ENCODE measurements at regions not wholly inside any gene's neighbourhood (a gene's known extent, or its start where the extent isn't known, plus 50 kb on each side); places are given as distances from the start of the nearest gene placed in this dataset.

DNA sequence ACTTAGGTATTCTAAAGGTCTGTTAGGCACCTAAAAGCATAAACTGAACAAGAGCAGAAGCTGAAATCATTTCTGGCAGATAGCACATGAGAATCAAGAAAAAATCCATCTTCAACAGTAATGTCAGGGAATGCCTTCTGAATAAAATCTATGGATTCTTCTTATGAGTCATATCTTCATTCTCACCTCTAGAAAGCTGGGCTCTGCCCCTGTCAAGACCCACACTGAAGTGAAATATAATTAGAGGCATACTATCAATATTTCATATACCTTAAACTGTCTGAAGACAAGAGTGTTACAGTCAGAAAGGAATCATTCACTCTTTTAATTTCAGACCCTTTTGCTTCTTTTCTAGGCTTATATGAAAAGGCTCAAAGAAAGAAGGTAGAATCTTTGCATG is 485.8 kb upstream of the PTCHD4 start:
- TF ChIP-seq, protein P1, sequence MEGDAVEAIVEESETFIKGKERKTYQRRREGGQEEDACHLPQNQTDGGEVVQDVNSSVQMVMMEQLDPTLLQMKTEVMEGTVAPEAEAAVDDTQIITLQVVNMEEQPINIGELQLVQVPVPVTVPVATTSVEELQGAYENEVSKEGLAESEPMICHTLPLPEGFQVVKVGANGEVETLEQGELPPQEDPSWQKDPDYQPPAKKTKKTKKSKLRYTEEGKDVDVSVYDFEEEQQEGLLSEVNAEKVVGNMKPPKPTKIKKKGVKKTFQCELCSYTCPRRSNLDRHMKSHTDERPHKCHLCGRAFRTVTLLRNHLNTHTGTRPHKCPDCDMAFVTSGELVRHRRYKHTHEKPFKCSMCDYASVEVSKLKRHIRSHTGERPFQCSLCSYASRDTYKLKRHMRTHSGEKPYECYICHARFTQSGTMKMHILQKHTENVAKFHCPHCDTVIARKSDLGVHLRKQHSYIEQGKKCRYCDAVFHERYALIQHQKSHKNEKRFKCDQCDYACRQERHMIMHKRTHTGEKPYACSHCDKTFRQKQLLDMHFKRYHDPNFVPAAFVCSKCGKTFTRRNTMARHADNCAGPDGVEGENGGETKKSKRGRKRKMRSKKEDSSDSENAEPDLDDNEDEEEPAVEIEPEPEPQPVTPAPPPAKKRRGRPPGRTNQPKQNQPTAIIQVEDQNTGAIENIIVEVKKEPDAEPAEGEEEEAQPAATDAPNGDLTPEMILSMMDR (IDR thresholded peaks at IDR 0.05; ENCODE audit: insufficient read depth, low read length) = no peak
- TF ChIP-seq POLR2AphosphoS5 (IDR thresholded peaks at IDR 0.05; ENCODE audit: low read depth) = no peak
